ENCODE measurements at regions not wholly inside any gene's neighbourhood (a gene's known extent, or its start where the extent isn't known, plus 50 kb on each side); places are given as distances from the start of the nearest gene placed in this dataset.

DNA sequence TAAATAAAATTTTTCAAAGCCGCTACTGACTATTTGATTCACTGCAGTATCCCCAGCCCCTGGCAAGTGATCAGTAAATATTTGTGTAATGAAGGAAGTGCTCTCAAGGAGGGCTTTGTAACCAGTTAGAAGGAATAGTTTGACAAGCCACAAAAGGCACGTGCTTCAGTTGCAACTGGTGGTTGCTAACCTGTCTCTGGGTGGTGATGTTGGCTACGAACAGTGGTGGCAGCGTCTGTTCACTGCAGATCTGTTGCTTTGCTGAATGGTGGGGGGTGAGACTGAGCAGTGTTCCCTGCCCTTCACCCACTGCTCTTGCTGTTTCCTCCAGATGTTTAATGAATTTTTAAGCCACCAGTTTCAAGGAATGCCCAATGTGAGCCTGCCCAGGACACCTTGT lies 73.9 kb upstream of the SIX2 start:
- TF ChIP-seq, protein P1, sequence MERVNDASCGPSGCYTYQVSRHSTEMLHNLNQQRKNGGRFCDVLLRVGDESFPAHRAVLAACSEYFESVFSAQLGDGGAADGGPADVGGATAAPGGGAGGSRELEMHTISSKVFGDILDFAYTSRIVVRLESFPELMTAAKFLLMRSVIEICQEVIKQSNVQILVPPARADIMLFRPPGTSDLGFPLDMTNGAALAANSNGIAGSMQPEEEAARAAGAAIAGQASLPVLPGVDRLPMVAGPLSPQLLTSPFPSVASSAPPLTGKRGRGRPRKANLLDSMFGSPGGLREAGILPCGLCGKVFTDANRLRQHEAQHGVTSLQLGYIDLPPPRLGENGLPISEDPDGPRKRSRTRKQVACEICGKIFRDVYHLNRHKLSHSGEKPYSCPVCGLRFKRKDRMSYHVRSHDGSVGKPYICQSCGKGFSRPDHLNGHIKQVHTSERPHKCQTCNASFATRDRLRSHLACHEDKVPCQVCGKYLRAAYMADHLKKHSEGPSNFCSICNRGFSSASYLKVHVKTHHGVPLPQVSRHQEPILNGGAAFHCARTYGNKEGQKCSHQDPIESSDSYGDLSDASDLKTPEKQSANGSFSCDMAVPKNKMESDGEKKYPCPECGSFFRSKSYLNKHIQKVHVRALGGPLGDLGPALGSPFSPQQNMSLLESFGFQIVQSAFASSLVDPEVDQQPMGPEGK (CRISPR knock-in tag; IDR thresholded peaks at IDR 0.05; ENCODE audit: borderline replicate concordance) = no peak
- TF ChIP-seq, protein P2, sequence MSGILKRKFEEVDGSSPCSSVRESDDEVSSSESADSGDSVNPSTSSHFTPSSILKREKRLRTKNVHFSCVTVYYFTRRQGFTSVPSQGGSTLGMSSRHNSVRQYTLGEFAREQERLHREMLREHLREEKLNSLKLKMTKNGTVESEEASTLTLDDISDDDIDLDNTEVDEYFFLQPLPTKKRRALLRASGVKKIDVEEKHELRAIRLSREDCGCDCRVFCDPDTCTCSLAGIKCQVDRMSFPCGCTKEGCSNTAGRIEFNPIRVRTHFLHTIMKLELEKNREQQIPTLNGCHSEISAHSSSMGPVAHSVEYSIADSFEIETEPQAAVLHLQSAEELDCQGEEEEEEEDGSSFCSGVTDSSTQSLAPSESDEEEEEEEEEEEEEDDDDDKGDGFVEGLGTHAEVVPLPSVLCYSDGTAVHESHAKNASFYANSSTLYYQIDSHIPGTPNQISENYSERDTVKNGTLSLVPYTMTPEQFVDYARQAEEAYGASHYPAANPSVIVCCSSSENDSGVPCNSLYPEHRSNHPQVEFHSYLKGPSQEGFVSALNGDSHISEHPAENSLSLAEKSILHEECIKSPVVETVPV (CRISPR knock-in tag; IDR thresholded peaks at IDR 0.05) = no peak
- no peak for TF ChIP-seq CREB5 (CRISPR knock-in tag; IDR thresholded peaks at IDR 0.05; ENCODE audit: low read depth)
- no peak for TF ChIP-seq ZNF8 (CRISPR knock-in tag; IDR thresholded peaks at IDR 0.05)
- TF ChIP-seq ZFP30 (CRISPR knock-in tag; IDR thresholded peaks at IDR 0.05) = no peak
